Motor neuron (in vitro differentiated cells): ENCODE measurements at regions not wholly inside any gene's neighbourhood (a gene's known extent, or its start where the extent isn't known, plus 50 kb on each side); places are given as distances from the start of the nearest gene placed in this dataset.

Experiments used
- ATAC-seq, 8 experiments: fragments of 200-7000 bp; cut with Tn5 transposase; replicated peaks in 6 of 8; 2 replicates each; pipeline ENCODE4 v1.8.0; 2021; ENCODE audit warnings: mild to moderate bottlenecking in 8 of 8, moderate library complexity in 8 of 8
- H3K27ac ChIP-seq, 2 donors: fragments of 250-450 bp; sonication (Bioruptor Pico); 2 replicates each; pipeline ENCODE4 v1.9.0; 2021; ENCODE audit warnings: antibody characterized with exemption in 2 of 2, mild to moderate bottlenecking in 2 of 2, moderate library complexity in 1 of 2
- H3K4me1 ChIP-seq, 2 donors: fragments of 250-450 bp; sonication (Bioruptor Pico); replicated peaks in 1 of 2; 2 replicates each; pipeline ENCODE4 v1.6.1; 2021; ENCODE audit warnings: antibody characterized with exemption in 2 of 2, mild to moderate bottlenecking in 2 of 2, moderate library complexity in 1 of 2
- H3K4me3 ChIP-seq, 5 donors: fragments of 250-450 bp; sonication (Bioruptor Pico); 2 replicates each; pipeline ENCODE4 v1.9.0; 2021; ENCODE audit warnings: antibody characterized with exemption in 5 of 5, mild to moderate bottlenecking in 5 of 5, moderate library complexity in 4 of 5
- WGBS, 10 experiments: fragments of 450-650 bp; shearing (Covaris generic); methylation state at CpG; one replicate each; pipeline ENCODE4 v1.0.0; 2022; 5-methylcytosine and 5-hydroxymethylcytosine counted together
- in situ Hi-C, 9 experiments: fragments of 400-800 bp; cut with MboI; loops; one replicate each; pipeline ENCODE4 v1.15.0; 2021; ENCODE audit warnings: low sequenced_read_pairs in 9 of 9, low pct_unique_long_range_greater_than_20kb in 2 of 9; ENCODE audit not compliant: unreplicated experiment in 9 of 9

GRCh38 chr6:84536885-84537638 lies 227.3 kb downstream of the TBX18 start:
- ATAC-seq, result no peak
- H3K27ac ChIP-seq, result no peak overlapping the region
- H3K4me1 ChIP-seq, result no peaks in the 10 kb centered on the region
- WGBS, 10 experiments, result 61 to 100% (median 86%) methylated on average over 1 to 4 of the region's 4 CpGs
- in situ Hi-C loops, result no loop called here
- no peak overlapping the region for H3K4me3 ChIP-seq

GRCh38 chr6:84528201-84528600 lies 236.2 kb downstream of the TBX18 start:
- H3K4me1 ChIP-seq, result no peaks in the 10 kb centered on the region
- H3K27ac ChIP-seq, result no peak overlapping the region
- no peak overlapping the region for H3K4me3 ChIP-seq
- in situ Hi-C loops, result no loop called here
- ATAC-seq, result no peak

GRCh38 chr6:84526631-84527030 lies 237.8 kb downstream of the TBX18 start:
- ATAC-seq, result no peak
- 71 to 100% (median 92%) methylated on average over 1 to 2 of the region's 2 CpGs; no CpG with 5 or more reads in 3 of the 10 experiments for WGBS, 10 experiments
- Histone ChIP-seq H3K27ac (no peak overlapping the region), H3K4me1 (peaks cover 0 to 4% of the 10 kb centered on the region in 2 donors), H3K4me3 (no peak overlapping the region)
- in situ Hi-C loops, result no loop called here

GRCh38 chr6:84525907-84526306 lies 238.5 kb downstream of the TBX18 start:
- no peak for ATAC-seq
- H3K4me3 ChIP-seq, result no peak overlapping the region
- WGBS, 10 experiments, result 0 to 86% (median 65%) methylated on average over 1 to 2 of the region's 2 CpGs; no CpG with 5 or more reads in 4 of the 10 experiments
- no peak overlapping the region for H3K27ac ChIP-seq
- H3K4me1 ChIP-seq, result peaks cover 0 to 4% of the 10 kb centered on the region in 2 donors
- in situ Hi-C loops, result no loop called here

- Histone ChIP-seq H3K4me3 (no peak overlapping the region), H3K27ac (no peak overlapping the region), H3K4me1 (peaks cover 0 to 4% of the 10 kb centered on the region in 2 donors)
- in situ Hi-C loops, result no loop called here
- WGBS, 10 experiments, result 60 to 100% (median 81%) methylated on average over 1 to 4 of the region's 4 CpGs; no CpG with 5 or more reads in 1 of the 10 experiments
- no peak for ATAC-seq
These were observed 239.8 kb downstream of the TBX18 start for GRCh38 chr6:84524636-84525035.

- peak; percentile 56 to 98 (median 96) for ATAC-seq
- Histone ChIP-seq H3K4me3 (no peak overlapping the region), H3K27ac (no peak overlapping the region), H3K4me1 (peaks cover 0 to 4% of the 10 kb centered on the region in 2 donors)
- in situ Hi-C loops, result no loop called here
These were observed 242.3 kb downstream of the TBX18 start for GRCh38 chr6:84522135-84522549.

- Histone ChIP-seq H3K4me1 (peaks cover 0 to 4% of the 10 kb centered on the region in 2 donors), H3K4me3 (no peak overlapping the region), H3K27ac (no peak overlapping the region)
- in situ Hi-C loops, result no loop called here
- ATAC-seq, result peak in 4 of 8 experiments; percentile 36 to 54 (median 47)
- WGBS, 10 experiments, result 0 to 50% (median 15%) methylated on average over 1 of the region's 1 CpG; no CpG with 5 or more reads in 2 of the 10 experiments
These were observed 242.9 kb downstream of the TBX18 start for GRCh38 chr6:84521511-84521910.

- 60 to 100% (median 89%) methylated on average over 1 to 2 of the region's 2 CpGs for WGBS, 10 experiments
- H3K27ac ChIP-seq, result no peak overlapping the region
- no peak for ATAC-seq
These were observed 246.5 kb downstream of the TBX18 start for GRCh38 chr6:84517741-84518530.

GRCh38 chr6:84516154-84516553 lies 248.2 kb downstream of the TBX18 start:
- WGBS, 10 experiments, result 42 to 100% (median 80%) methylated on average over 1 to 2 of the region's 2 CpGs; no CpG with 5 or more reads in 1 of the 10 experiments

More at GRCh38 chr6:84517741-84518530, 246.5 kb downstream of the TBX18 start:
- Histone ChIP-seq H3K4me3 (no peak overlapping the region), H3K4me1 (peaks cover 0 to 4% of the 10 kb centered on the region in 2 donors)
- in situ Hi-C loops, result no loop called here

GRCh38 chr6:84515067-84515466 lies 249.3 kb downstream of the TBX18 start:
- in situ Hi-C loops, result no loop called here
- ATAC-seq, result peak in 3 of 8 experiments; percentile 47 to 59 (median 53)
- WGBS, 10 experiments, result 15 to 80% (median 68%) methylated on average over 1 to 6 of the region's 6 CpGs

More at GRCh38 chr6:84516154-84516553, 248.2 kb downstream of the TBX18 start:
- H3K4me3 ChIP-seq, result no peak overlapping the region
- H3K27ac ChIP-seq, result no peak overlapping the region
- peak in 2 of 8 experiments; percentile 24 to 60 for ATAC-seq
- no peaks in the 10 kb centered on the region for H3K4me1 ChIP-seq
- in situ Hi-C loops, result no loop called here

GRCh38 chr6:84514089-84514971 lies 250.1 kb downstream of the TBX18 start:
- in situ Hi-C loops, result no loop called here
- no peak overlapping the region for H3K27ac ChIP-seq
- H3K4me1 ChIP-seq, result no peaks in the 10 kb centered on the region
- H3K4me3 ChIP-seq, result no peak overlapping the region
- WGBS, 10 experiments, result 58 to 100% (median 85%) methylated on average over 1 to 5 of the region's 5 CpGs
- no peak for ATAC-seq

More at GRCh38 chr6:84515067-84515466, 249.3 kb downstream of the TBX18 start:
- no peak overlapping the region for H3K4me3 ChIP-seq
- H3K4me1 ChIP-seq, result no peaks in the 10 kb centered on the region
- H3K27ac ChIP-seq, result no peak overlapping the region

- in situ Hi-C loops, result no loop called here
- WGBS, 10 experiments, result 61 to 100% (median 88%) methylated on average over 1 to 2 of the region's 2 CpGs; no CpG with 5 or more reads in 3 of the 10 experiments
- no peak overlapping the region for H3K27ac ChIP-seq
- no peak for ATAC-seq
- H3K4me1 ChIP-seq, result no peaks in the 10 kb centered on the region
- no peak overlapping the region for H3K4me3 ChIP-seq
These were observed 252.0 kb downstream of the TBX18 start for GRCh38 chr6:84512391-84512790.

GRCh38 chr6:84511929-84512328 lies 252.5 kb downstream of the TBX18 start:
- in situ Hi-C loops, result no loop called here
- H3K27ac ChIP-seq, result no peak overlapping the region
- H3K4me1 ChIP-seq, result no peaks in the 10 kb centered on the region
- WGBS, 10 experiments, result 33 to 95% (median 62%) methylated on average over 2 to 3 of the region's 3 CpGs
- ATAC-seq, result no peak
- no peak overlapping the region for H3K4me3 ChIP-seq
